ENCODE measurements at regions not wholly inside any gene's neighbourhood (a gene's known extent, or its start where the extent isn't known, plus 50 kb on each side); places are given as distances from the start of the nearest gene placed in this dataset.

DNA sequence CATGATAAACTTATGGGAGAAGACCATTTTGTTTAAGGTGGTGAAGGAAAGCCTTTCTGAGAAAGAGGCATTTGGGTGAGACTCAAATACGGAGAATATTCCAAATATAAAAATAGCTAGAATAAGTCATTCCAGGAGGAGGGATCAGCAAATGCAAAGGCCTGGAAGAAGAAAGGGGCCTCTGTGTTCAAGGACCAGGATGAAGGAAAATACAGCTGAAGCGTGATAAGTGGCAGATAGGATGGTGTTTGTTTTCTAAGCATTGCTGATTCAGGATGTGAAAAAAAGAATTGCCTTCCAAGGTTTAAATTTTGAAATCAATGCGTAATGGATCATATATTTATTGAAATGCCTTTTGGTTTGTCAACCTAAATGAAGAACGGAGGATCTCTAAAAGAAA is 59.4 kb upstream of the CAST start:
- H3K4me2 ChIP-seq (ENCODE audit: control insufficient read depth, extremely low read depth, insufficient read depth, low read depth, low read length): no peak overlapping the region
- TF ChIP-seq EZH2 (IDR thresholded peaks at IDR 0.05; ENCODE audit: low read length): no peak
- TF ChIP-seq, protein P1, sequence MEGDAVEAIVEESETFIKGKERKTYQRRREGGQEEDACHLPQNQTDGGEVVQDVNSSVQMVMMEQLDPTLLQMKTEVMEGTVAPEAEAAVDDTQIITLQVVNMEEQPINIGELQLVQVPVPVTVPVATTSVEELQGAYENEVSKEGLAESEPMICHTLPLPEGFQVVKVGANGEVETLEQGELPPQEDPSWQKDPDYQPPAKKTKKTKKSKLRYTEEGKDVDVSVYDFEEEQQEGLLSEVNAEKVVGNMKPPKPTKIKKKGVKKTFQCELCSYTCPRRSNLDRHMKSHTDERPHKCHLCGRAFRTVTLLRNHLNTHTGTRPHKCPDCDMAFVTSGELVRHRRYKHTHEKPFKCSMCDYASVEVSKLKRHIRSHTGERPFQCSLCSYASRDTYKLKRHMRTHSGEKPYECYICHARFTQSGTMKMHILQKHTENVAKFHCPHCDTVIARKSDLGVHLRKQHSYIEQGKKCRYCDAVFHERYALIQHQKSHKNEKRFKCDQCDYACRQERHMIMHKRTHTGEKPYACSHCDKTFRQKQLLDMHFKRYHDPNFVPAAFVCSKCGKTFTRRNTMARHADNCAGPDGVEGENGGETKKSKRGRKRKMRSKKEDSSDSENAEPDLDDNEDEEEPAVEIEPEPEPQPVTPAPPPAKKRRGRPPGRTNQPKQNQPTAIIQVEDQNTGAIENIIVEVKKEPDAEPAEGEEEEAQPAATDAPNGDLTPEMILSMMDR (optimal IDR thresholded peaks at IDR 0.05 in 1 of 3, IDR thresholded peaks at IDR 0.05 in 1 of 3, conservative IDR thresholded peaks at IDR 0.05 in 1 of 3; ENCODE audit: extremely low read depth in 1 of 3, insufficient read depth in 2 of 3, low read length in 3 of 3): no peak
- no peaks in the 10 kb centered on the region for H3K79me2 ChIP-seq (ENCODE audit: control insufficient read depth, insufficient read depth, low read length)
- no peaks in the 10 kb centered on the region for H3K36me3 ChIP-seq (ENCODE audit: control insufficient read depth in 2 of 2, extremely low read depth in 1 of 2, insufficient read depth in 2 of 2, low read length in 2 of 2)
- no peak for DNase-seq (ENCODE audit: low read depth, low spot score)
- no peaks in the 10 kb centered on the region for H3K9me3 ChIP-seq (ENCODE audit: control insufficient read depth, low read depth, low read length)
- H2AFZ ChIP-seq (ENCODE audit: control insufficient read depth, low read length): no peak overlapping the region
- no peak overlapping the region for H3K27ac ChIP-seq (ENCODE audit: control insufficient read depth, insufficient read depth, low read length)
- H3K27me3 ChIP-seq (ENCODE audit: control insufficient read depth, extremely low read depth, insufficient read depth, low read length): no peaks in the 10 kb centered on the region
- no peaks in the 10 kb centered on the region for H3K4me1 ChIP-seq (ENCODE audit: control insufficient read depth, extremely low read depth, insufficient read depth, low read length)
- no peaks in the 10 kb centered on the region for H4K20me1 ChIP-seq (ENCODE audit: control insufficient read depth, extremely low read depth, insufficient read depth, low read length)
- FAIRE-seq: no peak
- dilution Hi-C loops (cut with MboI; ENCODE audit: extremely low pct_ligation_motif_present, low sequenced_read_pairs): no loop called here
- H3K9me1 ChIP-seq (ENCODE audit: control insufficient read depth, extremely low read depth, insufficient read depth, low read length): no peaks in the 10 kb centered on the region
- no peak overlapping the region for H3K9ac ChIP-seq (ENCODE audit: control insufficient read depth, extremely low read depth, insufficient read depth, low read length)
- H3K4me3 ChIP-seq (ENCODE audit: control insufficient read depth in 2 of 3, extremely low read depth in 1 of 3, insufficient read depth in 2 of 3, low read depth in 1 of 3, low read length in 3 of 3): no peak overlapping the region

DNA sequence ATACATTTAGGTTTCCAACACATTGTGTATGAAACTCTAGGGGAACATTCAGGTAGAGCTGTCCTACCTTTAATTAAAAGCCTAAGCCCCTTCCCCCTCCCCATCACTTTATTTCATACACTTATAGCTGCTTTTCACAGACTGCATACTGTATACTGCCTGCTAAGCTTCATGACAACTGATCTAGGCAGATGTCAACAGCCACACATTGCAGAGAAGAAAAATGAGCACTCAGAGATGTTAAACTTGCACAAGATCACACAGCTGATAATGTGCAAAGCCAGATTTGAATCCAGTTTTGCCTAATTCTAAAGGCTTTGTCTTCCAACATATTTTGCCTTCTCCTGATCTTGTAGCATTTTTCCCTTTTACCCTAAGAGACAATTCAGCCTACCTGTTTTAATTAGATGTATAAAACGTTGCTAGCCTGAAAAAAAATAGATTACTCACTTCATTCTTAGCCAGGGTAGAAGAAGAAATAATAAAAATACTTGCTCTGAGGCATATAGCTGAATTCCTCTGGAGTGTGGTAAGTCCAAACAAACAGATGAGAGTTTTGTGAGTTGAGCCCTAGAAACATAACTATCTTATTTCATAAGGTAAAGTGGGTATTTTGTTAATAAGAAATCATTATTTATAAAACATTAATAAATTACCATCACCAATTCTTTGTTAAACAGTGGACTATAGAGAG is 56.9 kb upstream of the CAST start:
- dilution Hi-C loops (cut with MboI; ENCODE audit: extremely low pct_ligation_motif_present, low sequenced_read_pairs): no loop called here

More for the DNA sequence above, 56.9 kb upstream of the CAST start:
- no peak overlapping the region for H2AFZ ChIP-seq (ENCODE audit: control insufficient read depth, low read length)
- no peak overlapping the region for H3K9ac ChIP-seq (ENCODE audit: control insufficient read depth, extremely low read depth, insufficient read depth, low read length)
- TF ChIP-seq, protein P1 (optimal IDR thresholded peaks at IDR 0.05 in 1 of 3, IDR thresholded peaks at IDR 0.05 in 1 of 3, conservative IDR thresholded peaks at IDR 0.05 in 1 of 3; ENCODE audit: extremely low read depth in 1 of 3, insufficient read depth in 2 of 3, low read length in 3 of 3): no peak
- no peak for TF ChIP-seq EZH2 (IDR thresholded peaks at IDR 0.05; ENCODE audit: low read length)
- H3K79me2 ChIP-seq (ENCODE audit: control insufficient read depth, insufficient read depth, low read length): no peaks in the 10 kb centered on the region
- no peak overlapping the region for H3K4me3 ChIP-seq (ENCODE audit: control insufficient read depth in 2 of 3, extremely low read depth in 1 of 3, insufficient read depth in 2 of 3, low read depth in 1 of 3, low read length in 3 of 3)
- H3K36me3 ChIP-seq (ENCODE audit: control insufficient read depth in 2 of 2, extremely low read depth in 1 of 2, insufficient read depth in 2 of 2, low read length in 2 of 2): no peaks in the 10 kb centered on the region
- no peak overlapping the region for H3K27ac ChIP-seq (ENCODE audit: control insufficient read depth, insufficient read depth, low read length)
- H3K9me3 ChIP-seq (ENCODE audit: control insufficient read depth, low read depth, low read length): no peaks in the 10 kb centered on the region
- H3K9me1 ChIP-seq (ENCODE audit: control insufficient read depth, extremely low read depth, insufficient read depth, low read length): no peaks in the 10 kb centered on the region
- H3K27me3 ChIP-seq (ENCODE audit: control insufficient read depth, extremely low read depth, insufficient read depth, low read length): no peaks in the 10 kb centered on the region
- no peaks in the 10 kb centered on the region for H3K4me1 ChIP-seq (ENCODE audit: control insufficient read depth, extremely low read depth, insufficient read depth, low read length)
- no peak overlapping the region for H3K4me2 ChIP-seq (ENCODE audit: control insufficient read depth, extremely low read depth, insufficient read depth, low read depth, low read length)
- FAIRE-seq: no peak
- H4K20me1 ChIP-seq (ENCODE audit: control insufficient read depth, extremely low read depth, insufficient read depth, low read length): no peaks in the 10 kb centered on the region
- no peak for DNase-seq (ENCODE audit: low read depth, low spot score)

Measured in keratinocyte (primary cell).